ENCODE measurements at regions not wholly inside any gene's neighbourhood (a gene's known extent, or its start where the extent isn't known, plus 50 kb on each side); places are given as distances from the start of the nearest gene placed in this dataset.

- no peak for TF ChIP-seq POLR2A (IDR thresholded peaks at IDR 0.05)
- TF ChIP-seq POLR2AphosphoS5 (IDR thresholded peaks at IDR 0.05): no peak
- no peak for TF ChIP-seq CTCF (IDR thresholded peaks at IDR 0.05)
- no peak for TF ChIP-seq EP300 (IDR thresholded peaks at IDR 0.05)
These were observed 94.2 kb upstream of the DNAJC10 start for GRCh38 chr2:182621810-182622209.
